Endothelial cell of umbilical vein (primary cell): ENCODE measurements at regions not wholly inside any gene's neighbourhood (a gene's known extent, or its start where the extent isn't known, plus 50 kb on each side); places are given as distances from the start of the nearest gene placed in this dataset.

Experiments
- BruUV-seq: library from RNA; stranded (reverse); fragments of 400-500 nt; replicated peaks from 2 replicates; lab custom pipeline; 2021; lab: Mats Ljungman, UMichigan
- CTCF ChIA-PET: fragments of 300-600, 350-600 bp; sonication (Branson Sonifier 250); formaldehyde crosslinking; loops from one replicate; lab custom pipeline; 2021; ENCODE audit warnings: antibody characterized with exemption, inconsistent platforms; lab: Charles Lee
- POLR2A ChIA-PET: fragments of 300-600, 350-600 bp; sonication (Branson Sonifier 250); formaldehyde crosslinking; loops from one replicate; lab custom pipeline; 2021; ENCODE audit warnings: antibody characterized with exemption, inconsistent platforms; lab: Charles Lee
- DNase-seq: peaks from one replicate; pipeline ENCODE4 v3.0.0-alpha.2; 2011; ENCODE audit warnings: low read depth, low spot score
- FAIRE-seq: peaks from 2 replicates; lab custom pipeline; 2011; peaks lifted over from hg19 to GRCh38; lab: Jason Lieb, UNC
- H2AFZ ChIP-seq: 2 replicates; pipeline ENCODE4 v1.6.0; 2012; ENCODE audit warnings: low read depth, low read length, control low read depth, inconsistent platforms
- H3K27ac ChIP-seq: 2 replicates; pipeline ENCODE4 v1.5.1; 2011; ENCODE audit warnings: low read depth, mild to moderate bottlenecking, control low read depth, low read length, moderate library complexity; ENCODE audit not compliant: insufficient read depth
- H3K27me3 ChIP-seq, 2 experiments: 2 replicates each; pipeline versions ENCODE4 v1.6.0 to v1.6.1; 2011; ENCODE audit warnings: low read length in 2 of 2, mixed read lengths in 1 of 2; ENCODE audit not compliant: control insufficient read depth in 2 of 2, insufficient read depth in 2 of 2
- H3K36me3 ChIP-seq, 2 experiments: 2 replicates in 1 of 2; 3 replicates in 1 of 2; pipeline ENCODE4 v1.5.1; 2011; ENCODE audit warnings: low read length in 2 of 2, mild to moderate bottlenecking in 1 of 2, moderate library complexity in 1 of 2; ENCODE audit not compliant: control insufficient read depth in 2 of 2, insufficient read depth in 2 of 2; ENCODE audit errors: extremely low read depth in 1 of 2
- H3K4me1 ChIP-seq: 3 replicates; pipeline ENCODE4 v1.5.1; 2011; ENCODE audit warnings: mild to moderate bottlenecking, low read length; ENCODE audit not compliant: control insufficient read depth, insufficient read depth; ENCODE audit errors: extremely low read depth
- H3K4me2 ChIP-seq: 2 replicates; pipeline ENCODE4 v1.6.1; 2011; ENCODE audit warnings: low read length, control low read depth, mixed read lengths; ENCODE audit not compliant: insufficient read depth
- H3K4me3 ChIP-seq, 3 experiments: fragments of 200-600 bp in 1 of 3; sonication (generic), shearing (Covaris generic) in 1 of 3; replicated peaks in 1 of 3; 2 replicates each; pipeline ENCODE4 v1.5.1; 2011 to 2016; ENCODE audit warnings: control low read depth in 3 of 3, low read length in 3 of 3, mild to moderate bottlenecking in 2 of 3, inconsistent platforms in 1 of 3, low read depth in 1 of 3, moderate library complexity in 1 of 3; ENCODE audit not compliant: insufficient read depth in 1 of 3
- H3K79me2 ChIP-seq: 2 replicates; pipeline ENCODE4 v1.6.0; 2012; ENCODE audit warnings: low read length, inconsistent platforms; ENCODE audit not compliant: control insufficient read depth, insufficient read depth
- H3K9ac ChIP-seq: replicated peaks from 2 replicates; pipeline ENCODE3; 2011; ENCODE audit warnings: low read length, control low read depth; ENCODE audit not compliant: insufficient read depth; ENCODE audit errors: extremely low read depth
- H3K9me1 ChIP-seq: replicated peaks from 3 replicates; pipeline ENCODE4 v1.6.0; 2011; ENCODE audit warnings: mild to moderate bottlenecking, low read length; ENCODE audit not compliant: control insufficient read depth, insufficient read depth; ENCODE audit errors: extremely low read depth
- H3K9me3 ChIP-seq: replicated peaks from 2 replicates; pipeline ENCODE4 v1.5.1; 2012; ENCODE audit warnings: low read length, inconsistent platforms; ENCODE audit not compliant: control insufficient read depth, insufficient read depth
- H4K20me1 ChIP-seq: replicated peaks from 2 replicates; pipeline ENCODE3; 2011; ENCODE audit warnings: mild to moderate bottlenecking, low read length; ENCODE audit not compliant: control insufficient read depth, insufficient read depth; ENCODE audit errors: extremely low read depth
- EZH2 ChIP-seq: IDR thresholded peaks from 2 replicates; pipeline ENCODE4 v1.6.1; 2012; ENCODE audit warnings: borderline replicate concordance, low read depth, mild to moderate bottlenecking, moderate library complexity, low read length, inconsistent platforms; ENCODE audit not compliant: severe bottlenecking
- FOS ChIP-seq: IDR thresholded peaks from 2 replicates; pipeline ENCODE4 v1.6.1; 2011; ENCODE audit warnings: mild to moderate bottlenecking, low read length, moderate library complexity, borderline replicate concordance; ENCODE audit not compliant: insufficient read depth
- GATA2 ChIP-seq: IDR thresholded peaks from 2 replicates; pipeline ENCODE4 v1.7.0; 2011; ENCODE audit warnings: low read depth, mild to moderate bottlenecking, moderate library complexity, mixed read lengths, low read length; ENCODE audit not compliant: insufficient read length, insufficient read depth
- JUN ChIP-seq: IDR thresholded peaks from 2 replicates; pipeline ENCODE4 v1.6.1; 2011; ENCODE audit warnings: borderline replicate concordance, low read depth; ENCODE audit not compliant: insufficient read length, insufficient read depth
- MYC ChIP-seq: IDR thresholded peaks from one replicate; pipeline ENCODE4 v1.6.1; 2011; ENCODE audit warnings: mild to moderate bottlenecking, low read depth, low read length
- POLR2A ChIP-seq: IDR thresholded peaks from 2 replicates; pipeline ENCODE4 v1.6.1; 2012; ENCODE audit warnings: low read depth, mild to moderate bottlenecking, control low read depth, low read length
- POLR2AphosphoS5 ChIP-seq: IDR thresholded peaks from 2 replicates; pipeline ENCODE4 v1.6.1; 2012; ENCODE audit warnings: low read depth, mild to moderate bottlenecking, control low read depth, low read length, moderate library complexity; ENCODE audit not compliant: insufficient read depth
- dilution Hi-C: fragments of 300-500 bp; cut with MboI; formaldehyde crosslinking; loops from one replicate; pipeline ENCODE4 v1.15.0; 2019; ENCODE audit warnings: low sequenced_read_pairs; ENCODE audit not compliant: extremely low pct_ligation_motif_present
- intact Hi-C: fragments of 100-400 bp; cut with micrococcal nuclease; formaldehyde crosslinking; loops from one replicate; pipeline ENCODE4 v1.10.0; 2022
- TF ChIP-seq, protein P1 (sequence below): IDR thresholded peaks from 2 replicates; pipeline ENCODE4 v1.6.1; 2011; ENCODE audit not compliant: insufficient read depth, insufficient read length
- TF ChIP-seq, protein P2 (sequence below), 2 donors: IDR thresholded peaks; 1 replicate in 1 of 2; 2 replicates in 1 of 2; pipeline ENCODE4 v1.5.1; 2011; ENCODE audit warnings: low read length in 2 of 2, mild to moderate bottlenecking in 2 of 2, moderate library complexity in 2 of 2, control low read depth in 1 of 2, inconsistent platforms in 1 of 2, low read depth in 1 of 2; ENCODE audit not compliant: insufficient read depth in 1 of 2; ENCODE audit errors: extremely low read depth in 1 of 2

DNA sequence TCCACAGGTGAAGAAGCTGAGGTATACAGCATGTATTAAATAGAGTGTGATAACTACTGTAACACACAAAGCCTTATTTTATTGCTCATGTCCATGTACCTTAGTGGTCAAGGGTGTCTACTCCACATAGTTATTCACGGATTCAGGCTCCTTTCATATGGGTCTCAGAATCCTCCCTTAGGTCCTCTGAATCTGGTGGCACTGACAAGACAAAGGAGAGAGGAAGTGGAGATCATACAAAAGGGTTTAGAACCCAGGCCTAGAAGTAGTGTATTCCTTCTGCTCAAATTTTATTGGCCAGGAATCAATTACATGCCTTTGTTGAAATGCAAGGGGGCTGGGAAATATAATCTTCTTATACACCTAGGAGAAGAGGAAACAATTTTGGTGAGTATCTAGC lies 164.6 kb downstream of the PTEN start:
- H3K9ac ChIP-seq = no peak overlapping the region
- no peaks in the 10 kb centered on the region for H4K20me1 ChIP-seq
- no TSS peak for BruUV-seq
- no peak overlapping the region for H2AFZ ChIP-seq
- no peaks in the 10 kb centered on the region for H3K9me3 ChIP-seq
- H3K27ac ChIP-seq = no peak overlapping the region
- no peak overlapping the region for H3K4me3 ChIP-seq
- peaks cover 0 to 2% of the 10 kb centered on the region in 2 experiments for H3K27me3 ChIP-seq
- H3K36me3 ChIP-seq = no peaks in the 10 kb centered on the region
- ChIA-PET POLR2A (no interaction called here), CTCF (no interaction called here)
- no peaks in the 10 kb centered on the region for H3K79me2 ChIP-seq
- dilution Hi-C loops = no loop called here
- H3K9me1 ChIP-seq = no peaks in the 10 kb centered on the region
- FAIRE-seq = no peak
- TF ChIP-seq EZH2 (no peak), MYC (no peak), FOS (no peak), POLR2A (no peak), JUN (no peak), POLR2AphosphoS5 (no peak)
- TF ChIP-seq, protein P1, sequence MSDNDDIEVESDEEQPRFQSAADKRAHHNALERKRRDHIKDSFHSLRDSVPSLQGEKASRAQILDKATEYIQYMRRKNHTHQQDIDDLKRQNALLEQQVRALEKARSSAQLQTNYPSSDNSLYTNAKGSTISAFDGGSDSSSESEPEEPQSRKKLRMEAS = no peak
- no peak for DNase-seq
- H3K4me2 ChIP-seq = no peak overlapping the region
- intact Hi-C loops = no loop called here
- no peaks in the 10 kb centered on the region for H3K4me1 ChIP-seq

DNA sequence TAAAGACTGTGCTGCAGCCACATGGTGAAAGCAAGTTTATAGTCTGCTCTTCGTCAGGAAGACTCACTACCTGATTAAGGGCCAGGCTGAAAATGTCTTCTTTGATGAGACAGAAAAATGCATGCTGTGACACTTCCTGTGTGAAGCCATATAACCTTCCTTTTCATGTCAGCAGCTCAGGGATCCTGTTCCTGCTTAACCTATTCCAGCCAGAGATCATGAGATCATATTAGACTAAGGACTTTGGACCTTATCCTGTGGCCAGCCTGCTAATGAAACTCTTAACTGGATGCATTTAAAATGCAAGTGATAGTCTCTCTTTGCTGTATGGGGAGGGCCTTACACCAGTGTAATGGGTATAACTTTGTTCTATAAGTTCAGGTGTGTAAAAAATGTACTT lies 165.2 kb downstream of the PTEN start:
- no peaks in the 10 kb centered on the region for H3K79me2 ChIP-seq
- TF ChIP-seq GATA2 (no peak), FOS (no peak), POLR2AphosphoS5 (no peak), MYC (no peak), POLR2A (no peak), EZH2 (no peak), JUN (no peak)
- TF ChIP-seq, protein P1 = no peak
- TF ChIP-seq, protein P2, sequence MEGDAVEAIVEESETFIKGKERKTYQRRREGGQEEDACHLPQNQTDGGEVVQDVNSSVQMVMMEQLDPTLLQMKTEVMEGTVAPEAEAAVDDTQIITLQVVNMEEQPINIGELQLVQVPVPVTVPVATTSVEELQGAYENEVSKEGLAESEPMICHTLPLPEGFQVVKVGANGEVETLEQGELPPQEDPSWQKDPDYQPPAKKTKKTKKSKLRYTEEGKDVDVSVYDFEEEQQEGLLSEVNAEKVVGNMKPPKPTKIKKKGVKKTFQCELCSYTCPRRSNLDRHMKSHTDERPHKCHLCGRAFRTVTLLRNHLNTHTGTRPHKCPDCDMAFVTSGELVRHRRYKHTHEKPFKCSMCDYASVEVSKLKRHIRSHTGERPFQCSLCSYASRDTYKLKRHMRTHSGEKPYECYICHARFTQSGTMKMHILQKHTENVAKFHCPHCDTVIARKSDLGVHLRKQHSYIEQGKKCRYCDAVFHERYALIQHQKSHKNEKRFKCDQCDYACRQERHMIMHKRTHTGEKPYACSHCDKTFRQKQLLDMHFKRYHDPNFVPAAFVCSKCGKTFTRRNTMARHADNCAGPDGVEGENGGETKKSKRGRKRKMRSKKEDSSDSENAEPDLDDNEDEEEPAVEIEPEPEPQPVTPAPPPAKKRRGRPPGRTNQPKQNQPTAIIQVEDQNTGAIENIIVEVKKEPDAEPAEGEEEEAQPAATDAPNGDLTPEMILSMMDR (IDR thresholded peaks at IDR 0.05; ENCODE audit: extremely low read depth in 1 of 2, insufficient read depth in 1 of 2, low read depth in 1 of 2, low read length in 2 of 2) = no peak
- FAIRE-seq (no peak), DNase-seq (no peak)
- POLR2A ChIA-PET = no interaction called here
- no peak overlapping the region for H3K4me2 ChIP-seq
- H3K27ac ChIP-seq = no peak overlapping the region
- peaks cover 0 to 2% of the 10 kb centered on the region in 2 experiments for H3K27me3 ChIP-seq
- BruUV-seq = no TSS peak
- no peaks in the 10 kb centered on the region for H3K9me3 ChIP-seq
- CTCF ChIA-PET = no interaction called here
- dilution Hi-C loops (no loop called here), intact Hi-C loops (no loop called here)
- no peaks in the 10 kb centered on the region for H3K36me3 ChIP-seq
- H2AFZ ChIP-seq = no peak overlapping the region
- no peaks in the 10 kb centered on the region for H3K9me1 ChIP-seq
- no peak overlapping the region for H3K9ac ChIP-seq
- H3K4me3 ChIP-seq = no peak overlapping the region
- no peaks in the 10 kb centered on the region for H3K4me1 ChIP-seq
- H4K20me1 ChIP-seq = no peaks in the 10 kb centered on the region
